ENCODE measurements at regions not wholly inside any gene's neighbourhood (a gene's known extent, or its start where the extent isn't known, plus 50 kb on each side); places are given as distances from the start of the nearest gene placed in this dataset.

DNA sequence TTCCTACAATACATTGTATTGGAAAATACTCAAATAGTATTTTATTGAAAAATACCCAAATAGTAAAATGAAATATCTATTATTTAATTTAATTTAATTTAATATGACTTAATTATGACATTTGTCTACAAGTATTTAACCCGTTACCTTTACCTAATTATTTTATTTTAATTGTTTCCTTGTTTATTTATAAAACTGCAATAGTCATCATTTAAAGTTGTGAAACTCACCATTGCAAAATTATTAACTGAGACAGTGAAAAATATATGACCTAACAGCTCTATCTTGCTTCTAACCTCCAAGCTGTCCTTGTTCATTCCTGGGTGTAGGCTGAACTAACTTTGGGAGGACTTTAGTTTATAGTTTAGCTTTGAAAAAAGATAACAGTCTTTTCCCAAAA, 300.6 kb upstream of the POGK start:
- TF ChIP-seq, protein P1, sequence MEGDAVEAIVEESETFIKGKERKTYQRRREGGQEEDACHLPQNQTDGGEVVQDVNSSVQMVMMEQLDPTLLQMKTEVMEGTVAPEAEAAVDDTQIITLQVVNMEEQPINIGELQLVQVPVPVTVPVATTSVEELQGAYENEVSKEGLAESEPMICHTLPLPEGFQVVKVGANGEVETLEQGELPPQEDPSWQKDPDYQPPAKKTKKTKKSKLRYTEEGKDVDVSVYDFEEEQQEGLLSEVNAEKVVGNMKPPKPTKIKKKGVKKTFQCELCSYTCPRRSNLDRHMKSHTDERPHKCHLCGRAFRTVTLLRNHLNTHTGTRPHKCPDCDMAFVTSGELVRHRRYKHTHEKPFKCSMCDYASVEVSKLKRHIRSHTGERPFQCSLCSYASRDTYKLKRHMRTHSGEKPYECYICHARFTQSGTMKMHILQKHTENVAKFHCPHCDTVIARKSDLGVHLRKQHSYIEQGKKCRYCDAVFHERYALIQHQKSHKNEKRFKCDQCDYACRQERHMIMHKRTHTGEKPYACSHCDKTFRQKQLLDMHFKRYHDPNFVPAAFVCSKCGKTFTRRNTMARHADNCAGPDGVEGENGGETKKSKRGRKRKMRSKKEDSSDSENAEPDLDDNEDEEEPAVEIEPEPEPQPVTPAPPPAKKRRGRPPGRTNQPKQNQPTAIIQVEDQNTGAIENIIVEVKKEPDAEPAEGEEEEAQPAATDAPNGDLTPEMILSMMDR (IDR thresholded peaks at IDR 0.05; ENCODE audit: poor library complexity, severe bottlenecking): no peak
- TF ChIP-seq RAD21 (conservative IDR thresholded peaks at IDR 0.05) (no peak), MXI1 (conservative IDR thresholded peaks at IDR 0.05; ENCODE audit: poor library complexity, severe bottlenecking) (no peak)

Data from neural cell (in vitro differentiated cells).